GM12878 (cell line): ENCODE measurements at regions not wholly inside any gene's neighbourhood (a gene's known extent, or its start where the extent isn't known, plus 50 kb on each side); places are given as distances from the start of the nearest gene placed in this dataset.

ENCODE experiments used
- ATAC-seq: fragments of 200-7000 bp; cut with Tn5 transposase; 3 replicates; pipeline ENCODE4 v1.9.1; 2020; ENCODE audit warnings: mild to moderate bottlenecking, moderate library complexity
- BruUV-seq: library from RNA; stranded (reverse); fragments of 400-500 nt; replicated peaks from 2 replicates; lab custom pipeline; 2021; lab: Mats Ljungman, UMichigan
- CTCF ChIA-PET: fragments of 300-600 bp; sonication (Branson Sonifier 250); formaldehyde crosslinking; extraction: SDS; loops from one replicate; lab custom pipeline; 2021; ENCODE audit warnings: inconsistent platforms; lab: Yijun Ruan, JAX
- POLR2A ChIA-PET: fragments of 350-600 bp; formaldehyde crosslinking; extraction: SDS; loops from one replicate; lab custom pipeline; 2021; ENCODE audit warnings: inconsistent platforms; lab: Charles Lee
- RAD21 ChIA-PET: fragments of 300-600 bp; sonication (Branson Sonifier 250); formaldehyde crosslinking; loops from one replicate; lab custom pipeline; 2023; ENCODE audit warnings: antibody characterized with exemption; ENCODE audit not compliant: unreplicated experiment; lab: Charles Lee
- SMC1A ChIA-PET: fragments of 300-600 bp; sonication (Branson Sonifier 250); formaldehyde crosslinking; loops from one replicate; lab custom pipeline; 2023; ENCODE audit not compliant: unreplicated experiment, uncharacterized antibody; lab: Charles Lee
- DNase-seq: peaks from one replicate; pipeline ENCODE4 v3.0.0-alpha.2; 2011; ENCODE audit warnings: low read depth, low spot score
- FAIRE-seq: peaks from 3 replicates; lab custom pipeline; 2011; peaks lifted over from hg19 to GRCh38; lab: Jason Lieb, UNC
- H2AFZ ChIP-seq: 2 replicates; pipeline ENCODE4 v1.6.0; 2011; ENCODE audit warnings: low read depth, low read length, control low read depth; ENCODE audit not compliant: control insufficient read depth
- H3K27ac ChIP-seq: 2 replicates; pipeline ENCODE4 v1.5.1; 2011; ENCODE audit warnings: control low read depth; ENCODE audit not compliant: control insufficient read depth, insufficient read depth
- H3K27me3 ChIP-seq, 2 experiments: replicated peaks in 1 of 2; 2 replicates each; pipeline versions ENCODE4 v1.6.0 to v1.6.1; 2011; ENCODE audit warnings: low read length in 1 of 2; ENCODE audit not compliant: control insufficient read depth in 2 of 2, insufficient read depth in 2 of 2
- H3K36me3 ChIP-seq, 2 experiments: 2 replicates each; pipeline ENCODE4 v1.5.1; 2011; ENCODE audit warnings: low read length in 1 of 2; ENCODE audit not compliant: control insufficient read depth in 2 of 2, insufficient read depth in 2 of 2
- H3K4me1 ChIP-seq: 2 replicates; pipeline ENCODE4 v1.6.1; 2011; ENCODE audit warnings: mild to moderate bottlenecking, low read length, moderate library complexity, mixed read lengths; ENCODE audit not compliant: control insufficient read depth, insufficient read depth
- H3K4me2 ChIP-seq: 2 replicates; pipeline ENCODE4 v1.6.0; 2011; ENCODE audit warnings: control low read depth; ENCODE audit not compliant: control insufficient read depth, insufficient read depth
- H3K4me3 ChIP-seq: fragments of 200-600 bp; sonication (generic); 2 replicates; pipeline ENCODE4 v1.5.1; 2016
- H3K79me2 ChIP-seq: 2 replicates; pipeline ENCODE4 v1.6.0; 2011; ENCODE audit warnings: low read length; ENCODE audit not compliant: control insufficient read depth, insufficient read depth
- H3K9ac ChIP-seq: 2 replicates; pipeline ENCODE4 v1.8.0; 2011; ENCODE audit warnings: low read length, control low read depth, mixed read lengths; ENCODE audit not compliant: control insufficient read depth, insufficient read depth
- H3K9me3 ChIP-seq: replicated peaks from 3 replicates; pipeline ENCODE4 v1.5.1; 2011; ENCODE audit warnings: mild to moderate bottlenecking, low read length; ENCODE audit not compliant: control insufficient read depth, insufficient read depth
- H4K20me1 ChIP-seq: 2 replicates; pipeline ENCODE4 v1.6.0; 2011; ENCODE audit not compliant: control insufficient read depth, insufficient read depth
- IKZF1 ChIP-seq: fragments of 450-650 bp; conservative IDR thresholded peaks from 2 replicates; pipeline ENCODE4 v1.6.1; 2017; ENCODE audit warnings: antibody characterized with exemption, mild to moderate bottlenecking
- KLF5 ChIP-seq: fragments of 450-650 bp; IDR thresholded peaks from 2 replicates; pipeline ENCODE4 v1.6.1; 2014; ENCODE audit warnings: mild to moderate bottlenecking; ENCODE audit not compliant: partially characterized antibody
- NBN ChIP-seq: fragments of 450-650 bp; IDR thresholded peaks from 2 replicates; pipeline ENCODE4 v1.6.1; 2016
- NR2C1 ChIP-seq: fragments of 450-650 bp; IDR thresholded peaks from 2 replicates; pipeline ENCODE4 v1.6.1; 2017; ENCODE audit warnings: antibody characterized with exemption, mild to moderate bottlenecking, moderate library complexity
- NRF1 ChIP-seq: conservative IDR thresholded peaks from 2 replicates; pipeline ENCODE4 v1.6.1; 2011; ENCODE audit warnings: mild to moderate bottlenecking, low read depth, low read length, improper control_type of control experiment
- PML ChIP-seq: IDR thresholded peaks from 2 replicates; pipeline ENCODE4 v1.6.1; 2012; ENCODE audit warnings: low read length, inconsistent platforms
- YBX1 ChIP-seq: fragments of 450-650 bp; IDR thresholded peaks from 2 replicates; pipeline ENCODE4 v1.6.1; 2016; ENCODE audit warnings: antibody characterized with exemption
- ZBTB40 ChIP-seq: fragments of 450-650 bp; IDR thresholded peaks from 2 replicates; pipeline ENCODE4 v1.6.1; 2016; ENCODE audit warnings: mild to moderate bottlenecking, moderate library complexity, borderline replicate concordance
- ZNF622 ChIP-seq: fragments of 450-650 bp; IDR thresholded peaks from 2 replicates; pipeline ENCODE4 v1.6.1; 2017; ENCODE audit warnings: mild to moderate bottlenecking, inconsistent platforms
- WGBS: methylation state at CpG from one replicate; pipeline ENCODE4 v1.1.6; 2016; ENCODE audit warnings: low lambda C conversion rate; ENCODE audit not compliant: insufficient replicate concordance, insufficient coverage; ENCODE audit errors: missing lambda C conversion rate; 5-methylcytosine and 5-hydroxymethylcytosine counted together
- in situ Hi-C: fragments of 300-500 bp; cut with MboI; formaldehyde crosslinking; loops from 9 replicates; pipeline ENCODE4 v1.14.3; 2018; ENCODE audit warnings: mixed read lengths
- intact Hi-C: fragments of 100-400 bp; cut with micrococcal nuclease; formaldehyde crosslinking; loops from one replicate; pipeline ENCODE4 v1.14.2; 2022; ENCODE audit not compliant: unreplicated experiment
- TF ChIP-seq, protein P1 (sequence below): IDR thresholded peaks from 2 replicates; pipeline ENCODE4 v1.6.1; 2011; ENCODE audit warnings: borderline replicate concordance, low read depth, mild to moderate bottlenecking, moderate library complexity, mixed read lengths, low read length; ENCODE audit not compliant: insufficient read depth; ENCODE audit errors: extremely low read length

DNA sequence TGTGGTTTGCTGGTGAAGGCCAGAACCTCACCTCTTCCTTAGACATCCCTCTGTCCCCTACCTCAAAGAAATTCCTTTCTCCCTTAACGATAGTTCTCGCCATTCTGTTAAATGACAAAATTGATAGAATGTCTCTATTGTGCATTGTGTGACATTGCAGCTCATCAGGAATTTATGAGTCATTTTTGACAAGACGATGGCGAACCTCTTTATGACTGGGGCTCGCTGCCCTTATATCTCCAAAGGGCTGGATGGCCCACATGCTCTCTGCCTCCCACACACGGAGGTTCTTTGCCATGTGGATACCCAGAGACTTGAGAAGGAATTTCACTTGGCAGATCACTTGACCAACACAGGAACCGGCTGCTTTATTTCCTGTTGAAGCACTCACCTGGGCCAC lies 66.8 kb upstream of the RPS6KA2 start:
- SMC1A ChIA-PET = no interaction called here
- CTCF ChIA-PET = interaction anchor here (0.6 kb wide), 1 partner anchor 264 kb away, joined by 3 read pairs; no protein-coding TSS in a partner anchor
- Histone ChIP-seq H3K27ac (no peak overlapping the region), H3K4me1 (no peaks in the 10 kb centered on the region; the same call in 1 of the 2 replicates), H3K79me2 (no peaks in the 10 kb centered on the region), H3K9ac (no peak overlapping the region), H3K36me3 (no peaks in the 10 kb centered on the region), H3K4me2 (no peak overlapping the region), H3K27me3 (peaks cover 0 to 5% of the 10 kb centered on the region in 2 experiments; a peak in 2 of 4 replicates), H3K9me3 (no peaks in the 10 kb centered on the region), H2AFZ (no peak overlapping the region), H3K4me3 (no peak overlapping the region), H4K20me1 (no peaks in the 10 kb centered on the region)
- BruUV-seq = no TSS peak
- ATAC-seq = no peak
- intact Hi-C loops = no loop called here
- no peak for FAIRE-seq
- WGBS = 26% methylated on average over 7 of the region's 7 CpGs
- POLR2A ChIA-PET = no interaction called here
- TF ChIP-seq NR2C1 = no peak
- TF ChIP-seq, protein P1, sequence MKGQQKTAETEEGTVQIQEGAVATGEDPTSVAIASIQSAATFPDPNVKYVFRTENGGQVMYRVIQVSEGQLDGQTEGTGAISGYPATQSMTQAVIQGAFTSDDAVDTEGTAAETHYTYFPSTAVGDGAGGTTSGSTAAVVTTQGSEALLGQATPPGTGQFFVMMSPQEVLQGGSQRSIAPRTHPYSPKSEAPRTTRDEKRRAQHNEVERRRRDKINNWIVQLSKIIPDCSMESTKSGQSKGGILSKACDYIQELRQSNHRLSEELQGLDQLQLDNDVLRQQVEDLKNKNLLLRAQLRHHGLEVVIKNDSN = no peak
- TF ChIP-seq PML = no peak
- TF ChIP-seq IKZF1 = no peak
- TF ChIP-seq ZNF622 = no peak
- TF ChIP-seq YBX1 = no peak
- TF ChIP-seq NBN = no peak
- TF ChIP-seq KLF5 = no peak
- no peak for TF ChIP-seq ZBTB40
- no peak for TF ChIP-seq NRF1
- DNase-seq = no peak
- in situ Hi-C loops = no loop called here
- RAD21 ChIA-PET = no interaction called here
